Stimulated activated CD4-positive, alpha-beta T cell treated with anti-CD3 and anti-CD28 coated beads, Interleukin-4, amount 100 ng/mL, for 1 hour (primary cell): ENCODE measurements at regions not wholly inside any gene's neighbourhood (a gene's known extent, or its start where the extent isn't known, plus 50 kb on each side); places are given as distances from the start of the nearest gene placed in this dataset.

ENCODE experiments used
- DNase-seq: peaks from one replicate; pipeline ENCODE4 v3.0.0-alpha.2; 2020

DNA sequence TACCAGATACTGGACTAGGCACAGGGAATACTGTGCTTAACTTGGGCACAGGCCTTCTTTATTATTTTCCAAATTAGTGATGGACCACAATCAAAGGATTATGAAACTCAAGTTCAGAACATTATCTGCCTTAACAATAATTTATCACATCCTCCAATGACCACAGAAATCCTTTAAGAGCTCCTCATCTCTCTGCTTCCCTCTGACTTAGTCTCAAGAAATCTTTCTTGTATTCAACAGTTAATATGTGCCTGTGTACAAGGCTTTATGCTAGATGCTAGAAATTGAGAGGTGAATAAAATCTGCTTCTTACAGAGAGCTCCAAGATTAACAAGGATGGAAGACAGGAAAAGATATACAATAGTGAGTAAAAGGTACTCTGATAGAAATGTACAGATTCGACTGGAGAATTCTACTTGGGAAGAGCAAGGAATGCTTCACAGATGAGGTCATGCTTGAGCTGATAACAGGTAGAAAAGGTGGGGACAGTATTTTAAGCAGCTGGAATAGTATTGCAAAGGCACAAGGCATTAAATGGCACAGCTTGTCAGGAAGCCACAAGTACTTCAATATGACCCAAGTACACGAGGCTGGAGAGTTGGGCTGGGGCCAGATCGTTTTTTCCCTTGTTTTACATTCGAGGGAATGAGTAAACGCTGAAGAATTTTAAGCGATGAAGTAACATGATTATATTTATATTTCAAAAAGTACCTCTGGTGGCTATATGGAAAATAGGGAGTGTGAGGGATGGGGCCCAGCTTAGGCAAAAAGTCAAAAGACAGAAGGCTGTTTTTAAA lies 55.1 kb upstream of the ARID2 start:
- DNase-seq = no peak

DNA sequence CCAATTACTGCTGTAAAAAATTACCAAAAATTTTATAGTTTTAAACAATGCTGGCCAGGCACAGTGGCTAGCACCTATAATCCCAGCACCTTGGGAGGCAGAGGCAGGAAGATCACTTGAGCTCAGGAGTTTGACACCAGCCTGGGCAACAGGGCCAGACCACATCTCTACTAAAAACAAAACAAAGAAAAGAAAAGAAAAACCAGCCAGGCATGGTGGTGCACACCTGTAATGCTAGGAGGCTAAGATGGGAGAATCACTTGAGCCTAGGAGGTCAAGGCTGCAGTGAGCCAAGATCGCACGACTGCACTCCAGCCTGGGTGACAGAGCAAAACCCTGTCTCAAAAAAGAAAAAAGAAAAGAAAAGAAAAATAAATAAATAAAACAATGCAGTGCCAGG lies 54.0 kb upstream of the ARID2 start:
- no peak for DNase-seq
